GM18517 (cell line): ENCODE measurements at regions not wholly inside any gene's neighbourhood (a gene's known extent, or its start where the extent isn't known, plus 50 kb on each side); places are given as distances from the start of the nearest gene placed in this dataset.
"Not testable (repeated sequence)": the region's sequence is repeated elsewhere in the genome, so short reads cannot be mapped to it uniquely, and the experiment has no call there.

Experiments used
- ATAC-seq: cut with Tn5 transposase; IDR thresholded peaks from one replicate; pipeline ENCODE4 v1.9.1; 2021; ENCODE audit warnings: mild to moderate bottlenecking, moderate library complexity; ENCODE audit not compliant: unreplicated experiment

GRCh38 chr5:20890936-20891335 lies 902.9 kb upstream of the CDH18 start:
- not testable (repeated sequence) for ATAC-seq

DNA sequence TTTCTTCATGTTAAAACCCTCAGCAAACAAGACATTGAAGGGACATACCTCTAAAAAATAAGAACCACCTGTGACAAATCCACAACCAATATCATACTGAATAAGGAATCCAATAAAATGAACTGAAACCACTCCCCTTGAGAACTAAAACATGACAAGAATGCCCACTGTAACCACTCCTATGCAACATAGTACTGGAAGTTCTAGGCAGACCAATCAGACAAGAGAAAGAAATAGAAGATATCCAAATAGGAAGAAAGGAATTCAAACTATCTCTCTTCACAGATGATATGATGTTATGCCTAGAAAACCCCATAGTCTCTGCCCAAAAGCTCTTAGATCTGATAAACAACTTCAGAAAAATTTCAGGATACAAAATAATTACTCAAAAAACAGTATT lies 887.7 kb upstream of the CDH18 start:
- ATAC-seq = not testable (repeated sequence)

DNA sequence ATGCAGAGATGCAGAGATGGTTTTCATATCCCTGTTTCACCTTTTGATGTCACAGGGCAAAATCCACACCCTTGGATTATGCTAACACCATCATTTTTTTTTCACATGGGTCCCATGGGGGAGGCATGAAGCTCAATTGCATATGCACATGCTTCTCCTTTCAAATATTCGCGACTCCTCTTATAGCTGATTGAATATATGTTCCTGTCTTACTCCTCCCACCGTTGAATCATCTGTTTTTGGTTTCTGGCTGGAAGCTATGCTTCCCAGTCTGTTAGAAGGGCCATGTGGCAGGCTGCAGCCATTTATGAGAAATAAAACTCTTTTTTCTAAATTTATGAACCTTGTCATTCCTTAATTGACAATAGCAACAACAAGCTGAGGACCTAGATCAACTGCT lies 877.9 kb upstream of the CDH18 start:
- ATAC-seq = not testable (repeated sequence)

DNA sequence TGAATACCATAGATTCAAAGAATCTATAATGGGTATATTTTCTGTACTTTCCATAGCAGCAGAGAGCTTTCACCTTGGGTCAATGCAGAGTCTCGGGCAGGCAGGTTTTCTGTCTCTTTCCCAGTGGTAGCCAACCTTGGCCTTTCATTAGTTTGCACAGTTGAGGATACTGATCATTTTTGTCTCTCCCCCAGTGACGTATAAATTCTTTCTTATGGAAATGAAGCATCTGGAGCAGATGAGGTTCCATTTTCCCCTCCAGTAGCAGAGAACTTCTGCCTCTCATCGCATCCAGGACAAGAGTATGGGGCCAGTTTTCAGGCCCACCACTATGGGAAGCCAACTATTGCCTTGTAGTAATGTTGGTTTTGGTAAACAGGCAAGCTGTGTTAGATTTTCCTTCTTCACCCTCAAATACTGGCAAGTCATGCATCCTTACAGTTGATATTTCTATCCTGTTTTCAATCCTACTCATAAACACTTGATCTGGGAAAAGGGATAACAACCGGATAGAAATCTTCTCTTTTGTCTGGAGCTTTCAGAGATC lies 845.2 kb upstream of the CDH18 start:
- ATAC-seq = no peak

GRCh38 chr5:20832204-20833080 lies 844.4 kb upstream of the CDH18 start:
- ATAC-seq = no peak

- not testable (repeated sequence) for ATAC-seq
These were observed 838.0 kb upstream of the CDH18 start for GRCh38 chr5:20825951-20826350.

- not testable (repeated sequence) for ATAC-seq
These were observed 809.2 kb upstream of the CDH18 start for GRCh38 chr5:20797216-20797615.

- not testable (repeated sequence) for ATAC-seq
These were observed 796.8 kb upstream of the CDH18 start for GRCh38 chr5:20784755-20785154.

- ATAC-seq = not testable (repeated sequence)
These were observed 795.5 kb upstream of the CDH18 start for GRCh38 chr5:20783484-20783883.

DNA sequence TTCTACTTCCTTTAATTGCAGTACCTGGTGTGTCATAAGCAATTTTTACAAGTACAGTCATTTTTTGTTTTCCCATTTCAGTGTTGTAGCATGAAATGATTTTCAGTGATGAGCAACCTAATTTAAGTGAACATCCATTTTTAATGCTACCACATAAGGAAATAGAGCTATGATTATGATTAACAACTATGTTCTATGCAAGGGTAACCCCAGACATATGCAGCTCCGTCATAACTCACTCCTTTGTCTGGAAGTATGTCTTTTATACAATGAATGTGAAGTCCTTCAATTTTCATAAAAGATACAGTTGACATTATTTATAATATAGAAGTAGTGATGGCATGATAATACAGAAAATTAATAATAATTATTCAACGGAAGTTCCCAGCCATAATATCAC lies 783.3 kb upstream of the CDH18 start:
- ATAC-seq = not testable (repeated sequence)

DNA sequence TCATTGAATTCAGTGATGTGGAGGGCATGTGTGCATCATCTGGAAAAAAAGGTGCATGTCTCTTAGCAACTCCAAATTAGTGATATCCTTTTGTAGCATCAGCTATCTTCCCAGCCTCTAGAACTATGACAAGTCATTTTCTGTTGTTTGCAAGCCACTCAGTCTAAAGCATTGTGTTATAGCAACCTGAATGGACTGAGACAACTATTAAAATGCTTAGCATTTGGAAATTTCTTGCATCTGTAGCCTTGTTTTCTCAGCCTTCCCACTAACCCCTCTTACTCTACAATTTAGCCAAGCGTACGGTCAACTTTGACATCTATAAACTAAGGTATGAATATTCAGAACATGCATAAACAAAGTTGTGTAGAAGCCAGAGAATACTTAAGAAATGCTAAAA lies 777.1 kb upstream of the CDH18 start:
- ATAC-seq = not testable (repeated sequence)

DNA sequence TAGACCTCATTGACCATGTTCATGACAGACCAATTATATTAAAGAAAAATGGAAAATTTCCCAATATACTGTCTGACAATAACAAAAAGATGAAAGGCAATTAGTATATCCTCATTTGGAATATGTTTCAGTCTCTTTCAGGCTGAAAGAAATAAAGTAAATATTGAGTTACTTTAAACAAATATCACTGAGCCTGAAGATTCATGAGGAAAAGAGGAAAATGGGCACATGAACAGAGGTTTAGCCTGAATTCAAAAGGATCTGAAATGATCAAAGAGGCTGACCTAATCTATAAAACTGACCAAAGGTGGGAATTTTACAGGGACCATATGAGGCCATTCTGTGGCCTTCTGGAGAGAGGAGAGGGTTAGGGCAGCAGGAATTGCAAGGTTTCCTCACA lies 771.5 kb upstream of the CDH18 start:
- not testable (repeated sequence) for ATAC-seq

DNA sequence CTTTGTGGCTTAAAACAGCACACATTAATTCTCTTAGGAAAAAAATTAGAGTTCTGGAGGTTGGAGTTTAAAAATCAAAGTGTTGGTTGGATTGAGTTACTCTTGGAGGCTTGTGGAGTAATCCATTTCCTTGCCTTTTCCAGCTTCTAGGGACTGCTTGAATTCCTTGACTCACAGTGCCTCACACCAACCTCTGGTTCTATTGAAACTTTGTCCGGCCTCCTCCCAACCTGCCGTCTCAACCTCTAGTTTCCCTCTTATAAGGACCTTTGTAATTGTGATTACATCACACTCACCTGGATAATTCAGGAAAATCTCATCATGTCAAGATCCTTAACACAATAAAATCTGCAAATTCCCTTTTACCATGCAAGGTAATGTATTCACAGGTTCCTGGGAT lies 764.2 kb upstream of the CDH18 start:
- not testable (repeated sequence) for ATAC-seq

DNA sequence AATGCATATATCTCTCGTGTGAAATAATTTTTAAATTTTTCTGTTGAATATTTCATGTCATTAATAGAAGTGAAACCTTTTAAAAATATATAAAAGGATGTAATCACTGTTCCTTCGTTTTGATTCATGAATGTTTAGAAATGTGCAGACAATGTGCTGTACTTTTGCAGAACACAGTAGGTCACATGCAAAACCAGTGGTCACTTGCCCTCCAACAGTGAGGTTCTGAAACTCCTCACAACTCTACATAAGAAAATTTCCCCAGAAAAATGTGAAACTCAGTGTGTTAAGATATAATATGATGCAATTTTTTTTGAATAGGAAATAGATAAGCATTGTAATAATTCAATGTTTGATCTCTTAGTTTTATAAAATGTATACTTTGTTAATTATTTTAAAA lies 747.7 kb upstream of the CDH18 start:
- peak; percentile 57 for ATAC-seq

DNA sequence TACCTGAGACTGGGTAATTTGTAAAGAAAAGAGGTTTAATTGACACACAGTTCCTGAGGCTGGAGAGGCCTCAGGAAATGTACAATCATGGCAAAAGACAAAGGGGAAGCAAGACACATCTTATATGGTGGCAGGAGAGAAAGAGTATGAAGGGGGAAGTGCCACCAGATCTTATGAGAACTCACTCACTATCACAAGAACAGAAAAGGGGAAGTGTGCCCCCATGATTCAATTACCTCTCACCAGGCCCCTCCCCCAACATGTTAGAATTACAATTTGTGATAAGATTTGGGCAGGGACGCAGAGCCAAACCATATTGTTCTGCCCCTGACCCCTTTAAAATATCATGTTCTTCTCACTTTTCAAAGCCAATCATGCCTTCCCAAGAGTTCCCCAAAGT lies 744.2 kb upstream of the CDH18 start:
- ATAC-seq = not testable (repeated sequence)

DNA sequence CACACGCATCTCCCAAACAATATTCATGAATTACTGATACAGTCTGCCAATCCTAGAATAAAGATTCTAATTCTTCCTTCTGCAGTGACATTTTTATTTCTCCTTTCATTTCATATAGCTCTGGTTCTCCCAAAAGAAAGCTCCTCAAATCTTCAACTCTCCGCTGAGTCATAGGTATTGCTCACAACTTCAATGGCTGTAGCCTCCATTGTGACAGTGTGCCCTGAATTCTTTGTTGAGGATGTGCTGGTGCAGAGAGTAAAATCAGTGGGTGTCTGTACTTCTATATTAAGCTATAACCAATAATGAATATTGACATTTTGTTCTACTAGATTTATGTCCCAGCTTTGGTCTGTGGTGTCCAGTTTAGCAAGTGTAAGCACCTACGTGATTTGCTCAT lies 733.3 kb upstream of the CDH18 start:
- not testable (repeated sequence) for ATAC-seq

DNA sequence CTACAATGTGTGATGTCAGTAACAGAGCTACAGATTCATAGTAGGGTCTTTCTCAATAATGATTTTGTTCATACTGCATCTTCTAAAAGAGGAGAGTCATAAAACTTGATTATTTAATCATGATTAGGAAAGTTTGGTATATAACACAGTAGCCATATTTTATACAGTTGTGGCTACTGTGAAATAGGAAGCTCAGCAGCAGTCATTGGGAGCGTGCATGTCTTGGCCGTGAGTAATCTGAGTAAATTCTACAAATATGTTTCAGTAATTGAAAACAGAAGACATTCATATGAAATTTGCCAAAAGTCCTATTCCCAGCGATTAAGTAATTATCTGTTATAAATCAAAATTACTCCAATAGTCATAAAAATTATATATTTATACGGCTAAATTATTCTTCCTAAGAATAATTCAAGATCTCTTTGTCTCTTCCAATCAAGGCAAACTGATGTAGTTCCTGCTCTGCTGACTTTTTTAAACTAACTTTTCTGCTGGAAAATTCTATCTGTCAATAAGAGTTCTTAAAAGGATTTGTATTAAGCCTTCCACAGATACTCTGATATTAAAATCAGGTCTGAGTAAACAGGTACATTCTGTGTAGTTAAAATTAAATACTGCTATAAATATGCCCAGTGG lies 723.6 kb upstream of the CDH18 start:
- ATAC-seq = not testable (repeated sequence)

- ATAC-seq = not testable (repeated sequence)
These were observed 719.6 kb upstream of the CDH18 start for GRCh38 chr5:20707634-20708033.

DNA sequence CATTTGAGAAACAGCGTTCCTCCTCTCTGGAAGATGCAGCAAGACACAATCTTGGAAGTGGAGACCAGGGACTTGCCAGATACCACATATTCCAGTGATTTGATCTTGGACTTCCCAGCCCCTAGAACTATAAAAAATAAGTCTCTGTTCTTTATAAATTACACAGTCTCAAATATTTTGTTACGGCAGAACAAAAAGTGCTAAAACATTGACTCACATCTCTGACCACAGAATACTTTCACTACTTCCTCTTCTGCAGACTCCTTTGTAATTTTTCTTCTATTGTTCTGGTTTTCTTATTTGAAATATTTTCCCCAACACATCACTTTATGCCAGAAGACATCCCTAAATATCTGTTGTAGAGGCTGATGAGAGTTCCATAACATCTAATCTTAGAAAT lies 706.1 kb upstream of the CDH18 start:
- ATAC-seq = no peak

DNA sequence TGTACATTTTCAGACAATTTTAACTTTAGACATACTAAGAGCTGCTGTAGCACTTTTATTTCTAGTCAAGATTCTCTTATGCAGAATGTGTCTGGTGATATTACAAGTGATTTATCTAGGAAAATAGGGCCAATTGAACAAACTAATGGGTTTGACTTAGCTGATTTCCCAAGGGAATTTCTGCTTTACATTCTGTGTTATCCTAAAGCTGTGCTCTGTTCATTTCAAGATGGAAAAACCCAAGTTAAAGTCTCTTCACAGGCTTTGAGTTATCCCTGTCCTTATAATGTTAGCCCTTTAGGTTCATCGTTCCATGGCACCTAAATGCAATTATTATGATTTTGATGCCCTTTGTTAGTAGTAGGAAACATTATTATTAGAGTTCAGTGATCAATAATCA lies 704.9 kb upstream of the CDH18 start:
- no peak for ATAC-seq

DNA sequence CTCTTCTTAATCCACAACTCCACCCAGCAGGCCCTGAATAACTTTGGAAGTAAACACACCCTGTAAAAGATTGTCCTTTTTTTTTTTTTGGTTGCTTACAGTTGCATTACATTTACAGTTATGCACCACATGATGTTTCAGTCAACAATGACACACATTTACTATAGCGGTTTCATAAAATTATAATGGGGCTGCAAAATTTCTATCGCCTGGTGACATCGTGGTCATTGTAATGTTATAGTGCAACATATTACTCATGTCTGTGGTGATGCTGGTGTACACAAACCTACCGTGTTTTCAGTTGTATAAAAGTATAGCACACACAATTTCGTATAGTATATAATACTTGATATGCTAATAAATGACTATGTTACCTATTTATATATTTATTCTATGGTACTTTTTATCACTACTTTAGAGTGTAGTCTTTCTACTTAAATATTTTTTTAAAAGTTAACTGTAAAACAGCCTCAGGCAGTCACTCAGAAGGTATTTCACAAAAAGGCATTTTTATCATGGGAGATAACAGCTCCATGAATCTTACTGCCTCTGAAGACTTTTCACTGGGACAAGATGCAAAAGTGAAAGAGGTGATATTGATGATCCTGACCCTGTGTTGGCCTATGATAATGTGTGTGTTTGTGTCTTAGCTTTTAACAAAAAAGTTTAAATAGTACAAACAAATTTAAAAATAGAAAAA lies 695.4 kb upstream of the CDH18 start:
- ATAC-seq = no peak
